Adrenal gland (tissue), 9 donors: ENCODE measurements at regions not wholly inside any gene's neighbourhood (a gene's known extent, or its start where the extent isn't known, plus 50 kb on each side); places are given as distances from the start of the nearest gene placed in this dataset.

Experiments
- DNase-seq, 7 donors: peaks; one replicate each; pipeline ENCODE4 v3.0.0-alpha.2; 2019 to 2020
- H3K27ac ChIP-seq, 5 donors: fragments of 200-600 bp; sonication (generic) in 4 of 5; 1 replicate in 3 of 5; 2 replicates in 2 of 5; pipeline versions ENCODE4 v1.5.1 to v1.8.0; 2016 to 2020; ENCODE audit warnings: mild to moderate bottlenecking in 1 of 5
- H3K27me3 ChIP-seq: fragments of 200-600 bp; 2 replicates; pipeline ENCODE4 v1.8.0; 2021
- H3K36me3 ChIP-seq, 2 donors: fragments of 200-600 bp; replicated peaks in 1 of 2; 1 replicate in 1 of 2; 2 replicates in 1 of 2; pipeline versions ENCODE4 v1.5.1 to v1.8.0; 2018 to 2022
- H3K4me1 ChIP-seq, 2 donors: fragments of 200-600 bp; replicated peaks in 1 of 2; 1 replicate in 1 of 2; 2 replicates in 1 of 2; pipeline versions ENCODE4 v1.5.1 to v1.8.0; 2018 to 2021
- H3K4me3 ChIP-seq, 4 donors: fragments of 200-600 bp; sonication (generic) in 3 of 4; one replicate each; pipeline ENCODE4 v1.5.1; 2016 to 2018
- H3K9me3 ChIP-seq, 3 donors: fragments of 200-600 bp; sonication (generic) in 1 of 3; replicated peaks in 1 of 3; 1 replicate in 2 of 3; 2 replicates in 1 of 3; pipeline versions ENCODE4 v1.5.1 to v1.8.0; 2016 to 2021
- CTCF ChIP-seq, 6 experiments: fragments of 450-650 bp in 4 of 6; fragments of 200-600 bp in 2 of 6; sonication (generic) in 1 of 6; IDR thresholded peaks; 1 replicate in 5 of 6; 2 replicates in 1 of 6; pipeline versions ENCODE4 v1.5.1 to v1.8.0; 2016 to 2021; ENCODE audit warnings: antibody characterized with exemption in 6 of 6, mild to moderate bottlenecking in 2 of 6, moderate library complexity in 1 of 6
- POLR2A ChIP-seq, 2 donors: fragments of 450-650 bp; IDR thresholded peaks; one replicate each; pipeline ENCODE4 v1.6.1; 2017; ENCODE audit warnings: antibody characterized with exemption in 2 of 2, mild to moderate bottlenecking in 2 of 2, moderate library complexity in 1 of 2
- WGBS, 4 donors: extraction: QIAGEN DNeasy Blood & Tissue Kit in 2 of 4; methylation state at CpG; one replicate each; pipeline versions ENCODE4 v1.1.5 to v1.1.7; 2013 to 2017; 5-methylcytosine and 5-hydroxymethylcytosine counted together
- intact Hi-C, 2 donors: fragments of 100-400 bp; cut with DNase I; formaldehyde crosslinking; loops; one replicate each; pipeline versions ENCODE4 v1.14.1 to v1.15.0; 2022 to 2023
- donor health status: healthy with polysubstance abuse.
- donor health status: Bipolar disorder and iron deficiency.
- donor health status: DM: yes; HTN: yes; CAD: no.
- donor health status: DM: no; HTN: no; CAD: no.
- donor health status: DM: no; HTN: no; CAD: no.

GRCh38 chr10:4512196-4512595 is 313.8 kb upstream of the AKR1E2 start:
- no peaks in the 10 kb centered on the region for H3K4me1 ChIP-seq
- intact Hi-C loops: no loop called here
- no peaks in the 10 kb centered on the region for H3K36me3 ChIP-seq
- WGBS, 4 donors: 74 to 84% (median 80%) methylated on average over 5 of the region's 5 CpGs
- TF ChIP-seq POLR2A (IDR thresholded peaks at IDR 0.05) (no peak), CTCF (IDR thresholded peaks at IDR 0.05) (no peak)
- H3K9me3 ChIP-seq: no peaks in the 10 kb centered on the region
- DNase-seq: no peak
- no peak overlapping the region for H3K27ac ChIP-seq
- H3K4me3 ChIP-seq: no peak overlapping the region
- H3K27me3 ChIP-seq: no peaks in the 10 kb centered on the region

GRCh38 chr10:4511509-4511908 is 314.5 kb upstream of the AKR1E2 start:
- Histone ChIP-seq H3K27me3 (no peaks in the 10 kb centered on the region), H3K4me1 (no peaks in the 10 kb centered on the region), H3K36me3 (no peaks in the 10 kb centered on the region), H3K27ac (no peak overlapping the region), H3K4me3 (no peak overlapping the region), H3K9me3 (no peaks in the 10 kb centered on the region)
- intact Hi-C loops: no loop called here
- DNase-seq: no peak
- no peak for TF ChIP-seq CTCF (IDR thresholded peaks at IDR 0.05)
- TF ChIP-seq POLR2A (IDR thresholded peaks at IDR 0.05): no peak
- WGBS, 4 donors: 58 to 65% (median 61%) methylated on average over 4 of the region's 4 CpGs

GRCh38 chr10:4509405-4509804 is 316.6 kb upstream of the AKR1E2 start:
- intact Hi-C loops: no loop called here
- H3K27me3 ChIP-seq: no peaks in the 10 kb centered on the region
- no peaks in the 10 kb centered on the region for H3K36me3 ChIP-seq
- TF ChIP-seq CTCF (IDR thresholded peaks at IDR 0.05) (no peak), POLR2A (IDR thresholded peaks at IDR 0.05) (no peak)
- H3K4me3 ChIP-seq: no peak overlapping the region
- H3K4me1 ChIP-seq: no peaks in the 10 kb centered on the region
- no peaks in the 10 kb centered on the region for H3K9me3 ChIP-seq
- WGBS, 4 donors: 82 to 91% (median 86%) methylated on average over 7 to 10 of the region's 10 CpGs
- no peak overlapping the region for H3K27ac ChIP-seq
- DNase-seq: no peak

- Histone ChIP-seq H3K36me3 (no peaks in the 10 kb centered on the region), H3K27ac (no peak overlapping the region), H3K4me1 (no peaks in the 10 kb centered on the region), H3K27me3 (no peaks in the 10 kb centered on the region), H3K4me3 (no peak overlapping the region), H3K9me3 (no peaks in the 10 kb centered on the region)
- 63 to 72% (median 67%) methylated on average over 2 of the region's 2 CpGs for WGBS, 4 donors
- intact Hi-C loops: no loop called here
- no peak for TF ChIP-seq POLR2A (IDR thresholded peaks at IDR 0.05)
- TF ChIP-seq CTCF (IDR thresholded peaks at IDR 0.05): no peak
- no peak for DNase-seq
These were observed 319.9 kb upstream of the AKR1E2 start for GRCh38 chr10:4506095-4506494.
